CD14-positive monocyte (primary cell): ENCODE measurements at regions not wholly inside any gene's neighbourhood (a gene's known extent, or its start where the extent isn't known, plus 50 kb on each side); places are given as distances from the start of the nearest gene placed in this dataset.

Source experiments
- DNase-seq, 3 donors: peaks; one replicate each; pipeline ENCODE4 v3.0.0-alpha.2; 2011 to 2022
- H2AFZ ChIP-seq: 2 replicates; pipeline ENCODE4 v1.6.0; 2012; ENCODE audit warnings: mild to moderate bottlenecking, low read depth, low read length, inconsistent platforms; ENCODE audit not compliant: insufficient read depth, poor library complexity, severe bottlenecking
- H3K27ac ChIP-seq, 2 donors: 1 replicate in 1 of 2; 2 replicates in 1 of 2; pipeline ENCODE4 v1.5.1; 2012 to 2013; ENCODE audit warnings: low read length in 2 of 2, control low read depth in 1 of 2, inconsistent platforms in 1 of 2, low read depth in 1 of 2, mild to moderate bottlenecking in 1 of 2
- H3K27me3 ChIP-seq, 2 donors: one replicate each; pipeline versions ENCODE4 v1.6.0 to v1.6.1; 2011 to 2013; ENCODE audit warnings: low read length in 2 of 2; ENCODE audit not compliant: control insufficient read depth in 2 of 2, insufficient read depth in 2 of 2
- H3K36me3 ChIP-seq, 2 donors: replicated peaks in 1 of 2; 1 replicate in 1 of 2; 2 replicates in 1 of 2; pipeline versions ENCODE4 v1.5.1 to v1.6.1; 2012 to 2013; ENCODE audit warnings: low read length in 2 of 2, control low read depth in 1 of 2, inconsistent platforms in 1 of 2, mild to moderate bottlenecking in 1 of 2; ENCODE audit not compliant: insufficient read depth in 2 of 2, control insufficient read depth in 1 of 2
- H3K4me1 ChIP-seq, 2 donors: 1 replicate in 1 of 2; 2 replicates in 1 of 2; pipeline versions ENCODE4 v1.5.1 to v1.6.1; 2012 to 2013; ENCODE audit warnings: low read length in 2 of 2, control low read depth in 1 of 2, inconsistent platforms in 1 of 2, mild to moderate bottlenecking in 1 of 2, moderate library complexity in 1 of 2; ENCODE audit not compliant: insufficient read depth in 2 of 2, control insufficient read depth in 1 of 2
- H3K4me2 ChIP-seq: replicated peaks from 2 replicates; pipeline ENCODE3; 2012; ENCODE audit warnings: low read length, moderate library complexity, mild to moderate bottlenecking; ENCODE audit not compliant: poor library complexity, severe bottlenecking; ENCODE audit errors: extremely low read depth
- H3K4me3 ChIP-seq, 3 experiments: fragments of 200-600 bp in 1 of 3; sonication (generic) in 1 of 3; replicated peaks in 1 of 3; 1 replicate in 2 of 3; 2 replicates in 1 of 3; pipeline ENCODE4 v1.5.1; 2011 to 2013; ENCODE audit warnings: low read length in 3 of 3, mild to moderate bottlenecking in 3 of 3, control low read depth in 2 of 3, low read depth in 2 of 3, inconsistent platforms in 1 of 3, moderate library complexity in 1 of 3
- H3K79me2 ChIP-seq: 2 replicates; pipeline ENCODE4 v1.6.0; 2012; ENCODE audit warnings: mild to moderate bottlenecking, control low read depth, inconsistent platforms, low read length, moderate library complexity; ENCODE audit not compliant: insufficient read depth
- H3K9ac ChIP-seq: 2 replicates; pipeline ENCODE4 v1.6.0; 2017; ENCODE audit warnings: low read length, mild to moderate bottlenecking; ENCODE audit not compliant: insufficient read depth, poor library complexity, severe bottlenecking
- H3K9me3 ChIP-seq, 2 donors: replicated peaks in 1 of 2; 1 replicate in 1 of 2; 2 replicates in 1 of 2; pipeline versions ENCODE4 v1.5.1 to v1.6.1; 2012 to 2013; ENCODE audit warnings: low read length in 2 of 2, control low read depth in 1 of 2; ENCODE audit not compliant: control insufficient read depth in 1 of 2, insufficient read depth in 1 of 2
- H4K20me1 ChIP-seq: 2 replicates; pipeline ENCODE4 v1.6.0; 2012; ENCODE audit warnings: mild to moderate bottlenecking, low read length, control low read depth, moderate library complexity; ENCODE audit not compliant: insufficient read depth
- H3K27ac Mint-ChIP-seq, 7 donors: one replicate each; pipeline ENCODE4 v1.8.0; 2020; ENCODE audit warnings: mild to moderate bottlenecking in 7 of 7, mixed read lengths in 7 of 7, moderate library complexity in 6 of 7, inconsistent platforms in 2 of 7
- H3K27me3 Mint-ChIP-seq, 3 donors: one replicate each; pipeline ENCODE4 v1.8.0; 2021 to 2022; ENCODE audit warnings: low read depth in 3 of 3, mild to moderate bottlenecking in 3 of 3, mixed read lengths in 3 of 3, moderate library complexity in 3 of 3, inconsistent platforms in 1 of 3
- H3K36me3 Mint-ChIP-seq, 2 donors: one replicate each; pipeline ENCODE4 v1.8.0; 2020; ENCODE audit warnings: mixed read lengths in 2 of 2, inconsistent platforms in 1 of 2, mild to moderate bottlenecking in 1 of 2
- H3K4me1 Mint-ChIP-seq: one replicate; pipeline ENCODE4 v1.8.0; 2020; ENCODE audit warnings: mild to moderate bottlenecking, mixed read lengths
- H3K4me3 Mint-ChIP-seq, 2 donors: one replicate each; pipeline ENCODE4 v1.8.0; 2020; ENCODE audit warnings: mild to moderate bottlenecking in 2 of 2, mixed read lengths in 2 of 2, moderate library complexity in 1 of 2
- H3K9me3 Mint-ChIP-seq, 7 donors: one replicate each; pipeline ENCODE4 v1.8.0; 2020 to 2022; ENCODE audit warnings: mixed read lengths in 7 of 7, mild to moderate bottlenecking in 6 of 7, moderate library complexity in 6 of 7, inconsistent platforms in 2 of 7
- CTCF ChIP-seq: fragments of 200-600 bp; IDR thresholded peaks from one replicate; pipeline ENCODE4 v1.8.0; 2022; ENCODE audit warnings: antibody characterized with exemption, mild to moderate bottlenecking
- WGBS: methylation state at CpG from one replicate; pipeline ENCODE4 v1.1.5; 2013; ENCODE audit warnings: missing lambda C conversion rate; ENCODE audit not compliant: insufficient coverage; 5-methylcytosine and 5-hydroxymethylcytosine counted together
- intact Hi-C, 2 donors: fragments of 100-400 bp; cut with micrococcal nuclease; formaldehyde crosslinking; loops; one replicate each; pipeline versions ENCODE4 v1.15.0 to v1.15.1; 2023

DNA sequence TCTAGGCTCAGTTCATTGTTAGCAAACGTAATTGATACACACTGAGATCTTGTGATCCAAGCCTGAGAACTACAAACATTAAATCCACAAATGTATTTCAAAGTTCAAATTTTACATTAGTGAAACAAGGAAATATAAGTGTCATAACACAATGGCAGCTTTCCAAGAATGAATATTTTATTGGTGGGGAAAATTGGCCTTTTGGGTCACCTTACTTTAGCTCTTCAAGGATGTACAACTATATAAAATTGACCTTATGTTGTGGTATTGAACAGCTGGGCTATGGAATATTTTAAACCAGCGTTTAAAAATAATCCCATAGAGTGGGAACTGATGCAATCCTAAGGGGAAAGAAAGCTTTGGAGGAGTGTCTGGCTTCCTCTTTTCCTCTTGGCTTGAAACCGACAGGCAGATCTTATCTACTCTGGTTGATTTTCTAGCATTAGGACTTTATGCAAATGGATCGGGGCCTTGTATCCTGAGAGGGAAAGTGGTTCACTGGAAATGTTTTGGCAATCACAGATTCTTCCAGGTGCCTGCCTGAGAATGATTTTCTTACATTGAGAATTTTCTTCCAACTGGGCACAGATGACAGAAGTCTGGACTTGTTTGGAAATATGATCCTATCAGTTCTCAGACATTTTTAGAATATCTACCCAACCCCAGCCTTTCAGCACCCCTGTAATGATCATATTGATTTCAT, 184.8 kb upstream of the ECI2 start:
- H3K4me3 Mint-ChIP-seq: no peak overlapping the region
- no peak overlapping the region for H3K27ac Mint-ChIP-seq
- Histone ChIP-seq H2AFZ (no peak overlapping the region), H3K9me3 (no peaks in the 10 kb centered on the region), H4K20me1 (no peaks in the 10 kb centered on the region), H3K79me2 (no peaks in the 10 kb centered on the region), H3K9ac (no peak overlapping the region), H3K4me3 (no peak overlapping the region), H3K36me3 (no peaks in the 10 kb centered on the region), H3K27me3 (no peaks in the 10 kb centered on the region), H3K4me1 (peaks cover 22 to 35% of the 10 kb centered on the region in 2 donors), H3K27ac (no peak overlapping the region), H3K4me2 (no peak overlapping the region)
- no CpG with 5 or more reads among the region's 4 CpGs for WGBS
- DNase-seq: peak in 2 of 3 donors; percentile 9 to 21
- TF ChIP-seq CTCF: no peak
- peaks cover 0 to 2% (median 1%) of the 10 kb centered on the region in 3 donors for H3K27me3 Mint-ChIP-seq
- peaks cover 0 to 2% (median 0%) of the 10 kb centered on the region in 7 donors for H3K9me3 Mint-ChIP-seq
- peaks cover 34% of the 10 kb centered on the region for H3K4me1 Mint-ChIP-seq
- H3K36me3 Mint-ChIP-seq: no peaks in the 10 kb centered on the region
- intact Hi-C loops: no loop called here

GRCh38 chr6:4318321-4318720, 182.9 kb upstream of the ECI2 start:
- WGBS: no CpG with 5 or more reads among the region's 2 CpGs
- H3K4me3 Mint-ChIP-seq: no peak overlapping the region
- peaks cover 0 to 2% (median 1%) of the 10 kb centered on the region in 3 donors for H3K27me3 Mint-ChIP-seq

More at GRCh38 chr6:4318321-4318720, 182.9 kb upstream of the ECI2 start:
- DNase-seq: no peak
- Mint-ChIP-seq H3K9me3 (peaks cover 0 to 2% (median 2%) of the 10 kb centered on the region in 7 donors), H3K36me3 (no peaks in the 10 kb centered on the region), H3K4me1 (peaks cover 34% of the 10 kb centered on the region), H3K27ac (no peak overlapping the region)
- intact Hi-C loops: no loop called here
- no peaks in the 10 kb centered on the region for H3K79me2 ChIP-seq
- H2AFZ ChIP-seq: no peak overlapping the region
- peaks cover 0 to under 1% of the 10 kb centered on the region in 2 donors for H3K9me3 ChIP-seq
- no peaks in the 10 kb centered on the region for H3K36me3 ChIP-seq
- no peak for TF ChIP-seq CTCF
- H3K4me3 ChIP-seq: no peak overlapping the region
- no peaks in the 10 kb centered on the region for H3K27me3 ChIP-seq
- no peak overlapping the region for H3K4me2 ChIP-seq
- H3K4me1 ChIP-seq: peaks cover 22 to 35% of the 10 kb centered on the region in 2 donors
- no peaks in the 10 kb centered on the region for H4K20me1 ChIP-seq
- H3K27ac ChIP-seq: no peak overlapping the region
- H3K9ac ChIP-seq: no peak overlapping the region
